ENCODE measurements at regions not wholly inside any gene's neighbourhood (a gene's known extent, or its start where the extent isn't known, plus 50 kb on each side); places are given as distances from the start of the nearest gene placed in this dataset.

GRCh38 chr12:59937148-59937547 is 341.3 kb downstream of the SLC16A7 start:
- TF ChIP-seq CTCF (conservative IDR thresholded peaks at IDR 0.05; ENCODE audit: low read length) = no peak
- no peak for TF ChIP-seq EZH2phosphoT487 (IDR thresholded peaks at IDR 0.05; ENCODE audit: borderline replicate concordance)

Measured in Loucy (cell line).